Neural progenitor cell (in vitro differentiated cells): ENCODE measurements at regions not wholly inside any gene's neighbourhood (a gene's known extent, or its start where the extent isn't known, plus 50 kb on each side); places are given as distances from the start of the nearest gene placed in this dataset.
A peak's percentile ranks its signal among the peaks of the same experiment; 100 is the strongest.

ENCODE experiments used
- DNase-seq: peaks from one replicate; pipeline ENCODE4 v3.0.0-alpha.2; 2016; ENCODE audit warnings: low spot score
- H2AFZ ChIP-seq: fragments of 200-600 bp; sonication (generic); replicated peaks from 2 replicates; pipeline ENCODE4 v1.6.1; 2016; ENCODE audit warnings: antibody characterized with exemption
- H3F3A ChIP-seq: fragments of 200-600 bp; sonication (generic); 2 replicates; pipeline ENCODE4 v1.6.1; 2016; ENCODE audit warnings: antibody characterized with exemption, low read depth
- H3K27ac ChIP-seq: fragments of 200-600 bp; sonication (generic); 2 replicates; pipeline ENCODE4 v1.5.1; 2016; ENCODE audit warnings: mild to moderate bottlenecking
- H3K27me3 ChIP-seq: fragments of 200-600 bp; sonication (generic); 2 replicates; pipeline ENCODE4 v1.6.1; 2016; ENCODE audit warnings: mild to moderate bottlenecking, moderate library complexity
- H3K36me3 ChIP-seq: fragments of 200-600 bp; sonication (generic); 2 replicates; pipeline ENCODE4 v1.5.1; 2016
- H3K4me1 ChIP-seq: fragments of 200-600 bp; sonication (generic); 2 replicates; pipeline ENCODE4 v1.6.1; 2016; ENCODE audit warnings: mixed run types
- H3K4me2 ChIP-seq: fragments of 200-600 bp; sonication (generic); 2 replicates; pipeline ENCODE4 v1.6.1; 2016
- H3K4me3 ChIP-seq: fragments of 200-600 bp; sonication (generic); 2 replicates; pipeline ENCODE4 v1.5.1; 2016
- H3K79me2 ChIP-seq: fragments of 200-600 bp; sonication (generic); 2 replicates; pipeline ENCODE4 v1.6.1; 2016; ENCODE audit warnings: low read depth
- H3K9ac ChIP-seq: fragments of 200-600 bp; sonication (generic); 2 replicates; pipeline ENCODE4 v1.6.1; 2016
- H3K9me3 ChIP-seq: fragments of 200-600 bp; sonication (generic); 2 replicates; pipeline ENCODE4 v1.5.1; 2016; ENCODE audit warnings: low read depth
- H4K20me1 ChIP-seq: fragments of 200-600 bp; sonication (generic); 2 replicates; pipeline ENCODE4 v1.6.1; 2016; ENCODE audit warnings: low read depth
- H3K27ac Mint-ChIP-seq: 3 replicates; pipeline ENCODE4 v1.8.0; 2021; ENCODE audit warnings: mixed read lengths
- H3K27me3 Mint-ChIP-seq: 2 replicates; pipeline ENCODE4 v1.8.0; 2022; ENCODE audit warnings: low read depth, mild to moderate bottlenecking, inconsistent platforms, moderate library complexity, mixed read lengths; ENCODE audit not compliant: insufficient read depth
- H3K36me3 Mint-ChIP-seq: 3 replicates; pipeline ENCODE4 v1.8.0; 2021; ENCODE audit warnings: mixed read lengths
- H3K4me1 Mint-ChIP-seq: 3 replicates; pipeline ENCODE4 v1.8.0; 2021; ENCODE audit warnings: mixed read lengths
- H3K4me3 Mint-ChIP-seq: 3 replicates; pipeline ENCODE4 v1.8.0; 2021; ENCODE audit warnings: mild to moderate bottlenecking, moderate library complexity, mixed read lengths
- H3K9me3 Mint-ChIP-seq: 3 replicates; pipeline ENCODE4 v1.8.0; 2020; ENCODE audit warnings: mixed read lengths
- CTCF ChIP-seq: fragments of 200-600 bp; sonication (generic); IDR thresholded peaks from 2 replicates; pipeline ENCODE4 v1.5.1; 2017; ENCODE audit warnings: antibody characterized with exemption, mild to moderate bottlenecking
- EZH2 ChIP-seq: fragments of 200-600 bp; sonication (generic); IDR thresholded peaks from 2 replicates; pipeline ENCODE4 v1.6.1; 2017; ENCODE audit warnings: antibody characterized with exemption, mild to moderate bottlenecking, moderate library complexity
- EZH2phosphoT487 ChIP-seq: fragments of 200-600 bp; sonication (generic); IDR thresholded peaks from 2 replicates; pipeline ENCODE4 v1.6.1; 2017; ENCODE audit warnings: antibody characterized with exemption

DNA sequence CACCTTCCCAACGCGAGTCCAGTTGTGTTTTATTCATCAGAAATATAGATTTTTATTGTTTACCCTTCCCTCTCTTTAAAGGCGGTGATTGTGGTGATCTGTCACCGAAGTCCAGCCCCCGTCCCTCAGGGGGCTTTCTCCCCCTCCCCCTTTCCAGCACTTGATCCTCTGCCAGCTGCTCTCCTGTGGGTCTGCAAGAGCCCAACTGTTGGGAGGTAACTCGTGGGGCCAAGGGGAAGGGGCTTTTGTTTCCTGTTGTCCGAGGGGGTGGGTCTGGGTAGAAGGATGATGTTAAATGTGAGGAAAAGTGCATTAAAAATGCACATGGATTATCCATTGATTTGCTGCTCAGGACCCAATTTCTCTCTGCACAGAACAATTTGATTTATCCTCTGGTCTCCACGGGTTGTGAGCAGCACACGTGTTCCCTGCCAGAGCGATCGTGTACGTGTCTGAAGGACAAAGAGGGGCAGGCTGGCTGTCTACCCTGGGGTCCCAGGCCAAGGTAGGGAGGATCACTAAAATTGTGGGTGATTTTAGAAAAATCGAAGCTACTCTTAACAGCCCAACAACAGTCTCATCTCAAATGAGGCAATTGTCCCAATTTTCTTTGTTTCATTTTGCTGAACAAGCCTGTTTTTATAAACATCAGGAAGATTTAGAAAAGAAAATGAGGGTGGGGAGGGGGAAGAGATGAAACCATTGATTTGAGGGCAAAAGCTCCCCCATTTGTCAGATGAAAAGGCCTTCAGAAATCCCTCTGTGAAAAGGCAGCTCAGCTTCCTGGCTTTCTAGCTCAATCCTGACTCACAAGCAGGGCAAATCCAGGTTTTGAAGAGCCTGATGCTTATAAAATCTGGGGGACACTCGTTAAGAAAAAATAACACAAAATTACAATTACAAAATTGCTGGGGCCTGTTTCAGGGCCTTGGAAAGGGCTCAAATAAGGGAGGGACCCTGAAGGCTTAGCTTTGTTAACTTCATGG is 176.2 kb downstream of the RHOU start:
- H3K36me3 ChIP-seq: no peaks in the 10 kb centered on the region
- H3K4me3 ChIP-seq: peak overlapping the region; percentile 7
- no peaks in the 10 kb centered on the region for H3K79me2 ChIP-seq
- H3K9me3 ChIP-seq: no peaks in the 10 kb centered on the region
- TF ChIP-seq EZH2: no peak
- no peak for TF ChIP-seq CTCF
- TF ChIP-seq EZH2phosphoT487: no peak
- DNase-seq: peak; percentile 55
- H3K27me3 ChIP-seq: no peaks in the 10 kb centered on the region
- H3K36me3 Mint-ChIP-seq: peaks cover 3% of the 10 kb centered on the region
- H4K20me1 ChIP-seq: no peaks in the 10 kb centered on the region
- H3K27ac Mint-ChIP-seq: peak overlapping the region; percentile 93
- H3K27ac ChIP-seq: peak overlapping the region; percentile 80
- peaks cover 3% of the 10 kb centered on the region for H3K27me3 Mint-ChIP-seq
- peaks cover 36% of the 10 kb centered on the region for H3F3A ChIP-seq
- H3K4me2 ChIP-seq: peak overlapping the region; percentile 69
- H3K9ac ChIP-seq: no peak overlapping the region
- H3K9me3 Mint-ChIP-seq: peaks cover 2% of the 10 kb centered on the region
- H3K4me3 Mint-ChIP-seq: peak overlapping the region; percentile 68
- peaks cover 38% of the 10 kb centered on the region for H3K4me1 Mint-ChIP-seq
- peaks cover 42% of the 10 kb centered on the region for H3K4me1 ChIP-seq
- H2AFZ ChIP-seq: no peak overlapping the region

DNA sequence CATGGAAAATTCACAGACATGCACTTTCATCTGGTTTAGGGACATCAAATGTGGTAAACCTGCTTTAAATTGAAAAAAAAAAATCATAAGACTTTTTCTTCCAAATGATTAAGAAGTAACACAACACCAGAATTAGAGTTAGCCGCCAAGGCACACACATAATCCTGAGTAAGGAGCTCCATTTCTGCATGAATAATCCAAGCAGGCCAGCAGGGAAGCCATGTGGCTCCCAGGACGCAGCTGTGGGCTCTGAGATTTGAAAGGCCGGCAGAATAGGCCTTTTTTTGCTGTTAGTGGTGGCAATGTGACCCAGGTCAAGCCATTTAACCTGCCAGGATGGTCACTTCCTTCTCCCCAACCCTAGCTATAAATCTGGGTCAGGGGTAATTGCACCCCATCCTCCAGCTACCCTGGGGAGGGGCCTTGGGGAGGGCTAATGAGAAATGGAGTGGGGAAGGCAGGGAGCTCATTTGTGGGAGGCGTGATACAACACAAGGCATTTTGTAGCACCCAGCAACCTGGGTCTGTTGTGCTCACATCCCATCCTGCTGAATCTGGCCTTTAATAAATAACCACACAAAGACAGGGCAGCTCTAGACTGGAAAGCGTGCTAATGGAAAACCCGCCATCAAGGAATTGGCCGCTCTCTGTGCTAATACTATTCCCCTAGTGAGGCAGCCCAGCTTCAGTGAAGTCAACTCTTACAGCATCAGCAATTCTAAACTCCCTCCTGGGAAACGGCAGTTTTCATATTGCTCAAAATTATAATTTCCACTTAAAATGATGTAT is 178.5 kb downstream of the RHOU start:
- peaks cover 3% of the 10 kb centered on the region for H3K36me3 Mint-ChIP-seq
- peak; percentile 74 for DNase-seq
- H3K9me3 ChIP-seq: no peaks in the 10 kb centered on the region
- H3K79me2 ChIP-seq: no peaks in the 10 kb centered on the region
- H3K9ac ChIP-seq: no peak overlapping the region
- H3K4me3 ChIP-seq: no peak overlapping the region
- peaks cover 12% of the 10 kb centered on the region for H3K27me3 Mint-ChIP-seq
- H3F3A ChIP-seq: peaks cover 44% of the 10 kb centered on the region
- H3K27ac ChIP-seq: peak overlapping the region; percentile 78
- H3K27me3 ChIP-seq: no peaks in the 10 kb centered on the region
- no peak overlapping the region for H2AFZ ChIP-seq
- no peak overlapping the region for H3K27ac Mint-ChIP-seq
- TF ChIP-seq EZH2phosphoT487 (no peak), EZH2 (no peak), CTCF (no peak)
- H3K9me3 Mint-ChIP-seq: peaks cover 4% of the 10 kb centered on the region
- no peaks in the 10 kb centered on the region for H3K36me3 ChIP-seq
- H3K4me3 Mint-ChIP-seq: no peak overlapping the region
- peaks cover 47% of the 10 kb centered on the region for H3K4me1 ChIP-seq
- H3K4me2 ChIP-seq: peak overlapping the region; percentile 51
- H4K20me1 ChIP-seq: no peaks in the 10 kb centered on the region
- peaks cover 60% of the 10 kb centered on the region for H3K4me1 Mint-ChIP-seq

DNA sequence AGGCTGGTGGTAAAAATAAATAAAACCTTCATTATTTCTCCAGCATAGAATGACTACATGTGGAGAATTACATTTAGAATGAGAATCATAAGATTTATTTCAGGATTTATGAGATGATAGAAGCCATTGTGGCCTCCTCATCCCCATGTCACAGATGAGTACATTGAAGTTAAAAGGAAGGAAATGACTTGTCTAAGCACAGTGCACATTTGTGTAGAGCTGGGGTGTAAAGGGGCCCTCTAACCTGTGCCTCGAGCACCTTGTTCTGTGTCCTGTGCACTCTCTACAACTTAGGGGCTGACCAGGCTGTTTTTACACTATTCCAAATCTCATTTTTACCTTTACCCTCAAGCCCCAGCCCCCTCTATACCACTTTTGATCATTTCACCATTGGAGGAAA is 179.4 kb downstream of the RHOU start:
- Histone ChIP-seq H2AFZ (no peak overlapping the region), H3K9me3 (no peaks in the 10 kb centered on the region), H3K79me2 (no peaks in the 10 kb centered on the region), H4K20me1 (no peaks in the 10 kb centered on the region), H3K4me1 (peaks cover 53% of the 10 kb centered on the region), H3K27me3 (no peaks in the 10 kb centered on the region), H3K9ac (no peak overlapping the region), H3F3A (peaks cover 53% of the 10 kb centered on the region), H3K4me2 (no peak overlapping the region), H3K27ac (no peak overlapping the region), H3K4me3 (no peak overlapping the region), H3K36me3 (no peaks in the 10 kb centered on the region)
- TF ChIP-seq EZH2 (no peak), CTCF (no peak), EZH2phosphoT487 (no peak)
- Mint-ChIP-seq H3K36me3 (peaks cover 3% of the 10 kb centered on the region), H3K4me3 (no peak overlapping the region), H3K27me3 (peaks cover 15% of the 10 kb centered on the region), H3K9me3 (peaks cover 4% of the 10 kb centered on the region), H3K27ac (no peak overlapping the region), H3K4me1 (peaks cover 63% of the 10 kb centered on the region)
- DNase-seq: no peak
